Kidney epithelial cell (primary cell): ENCODE measurements at regions not wholly inside any gene's neighbourhood (a gene's known extent, or its start where the extent isn't known, plus 50 kb on each side); places are given as distances from the start of the nearest gene placed in this dataset.

Experiments
- DNase-seq: peaks from one replicate; pipeline ENCODE4 v3.0.0-alpha.2; 2010; ENCODE audit warnings: low read depth
- H3K27me3 ChIP-seq: 2 replicates; pipeline ENCODE4 v1.6.0; 2011; ENCODE audit warnings: low read length; ENCODE audit not compliant: control insufficient read depth, insufficient read depth
- H3K36me3 ChIP-seq: 2 replicates; pipeline ENCODE4 v1.5.1; 2011; ENCODE audit warnings: low read length; ENCODE audit not compliant: control insufficient read depth, insufficient read depth
- H3K4me3 ChIP-seq: 2 replicates; pipeline ENCODE4 v1.5.1; 2011; ENCODE audit warnings: low read depth, mild to moderate bottlenecking, control low read depth, low read length
- TF ChIP-seq, protein P1 (sequence below): IDR thresholded peaks from 2 replicates; pipeline ENCODE4 v1.5.1; 2011; ENCODE audit warnings: mild to moderate bottlenecking, moderate library complexity, low read length, control low read depth, inconsistent platforms; ENCODE audit not compliant: insufficient read depth, poor library complexity, severe bottlenecking

DNA sequence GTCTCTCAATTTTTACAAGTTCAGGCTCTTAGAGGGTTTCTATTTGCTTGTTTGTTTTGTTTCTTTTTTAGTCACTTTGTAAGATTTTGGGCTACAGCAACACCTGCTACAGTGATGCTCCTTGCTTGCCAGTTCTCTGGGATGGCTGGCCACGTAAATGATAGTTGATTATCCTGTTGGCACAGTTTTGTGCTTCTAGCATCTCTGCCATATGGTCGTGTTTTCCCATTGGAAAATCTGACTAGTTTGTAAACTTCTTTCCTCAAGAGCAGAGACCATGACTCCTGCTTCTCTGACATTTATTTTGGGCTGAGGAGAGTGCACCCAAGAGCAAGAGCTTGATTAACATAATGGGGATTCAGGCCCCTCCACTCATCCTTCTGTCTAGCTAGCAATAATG lies 1621.6 kb upstream of the RAG2 start:
- H3K4me3 ChIP-seq = no peak overlapping the region
- H3K36me3 ChIP-seq = no peaks in the 10 kb centered on the region
- no peak for DNase-seq
- no peaks in the 10 kb centered on the region for H3K27me3 ChIP-seq
- TF ChIP-seq, protein P1, sequence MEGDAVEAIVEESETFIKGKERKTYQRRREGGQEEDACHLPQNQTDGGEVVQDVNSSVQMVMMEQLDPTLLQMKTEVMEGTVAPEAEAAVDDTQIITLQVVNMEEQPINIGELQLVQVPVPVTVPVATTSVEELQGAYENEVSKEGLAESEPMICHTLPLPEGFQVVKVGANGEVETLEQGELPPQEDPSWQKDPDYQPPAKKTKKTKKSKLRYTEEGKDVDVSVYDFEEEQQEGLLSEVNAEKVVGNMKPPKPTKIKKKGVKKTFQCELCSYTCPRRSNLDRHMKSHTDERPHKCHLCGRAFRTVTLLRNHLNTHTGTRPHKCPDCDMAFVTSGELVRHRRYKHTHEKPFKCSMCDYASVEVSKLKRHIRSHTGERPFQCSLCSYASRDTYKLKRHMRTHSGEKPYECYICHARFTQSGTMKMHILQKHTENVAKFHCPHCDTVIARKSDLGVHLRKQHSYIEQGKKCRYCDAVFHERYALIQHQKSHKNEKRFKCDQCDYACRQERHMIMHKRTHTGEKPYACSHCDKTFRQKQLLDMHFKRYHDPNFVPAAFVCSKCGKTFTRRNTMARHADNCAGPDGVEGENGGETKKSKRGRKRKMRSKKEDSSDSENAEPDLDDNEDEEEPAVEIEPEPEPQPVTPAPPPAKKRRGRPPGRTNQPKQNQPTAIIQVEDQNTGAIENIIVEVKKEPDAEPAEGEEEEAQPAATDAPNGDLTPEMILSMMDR = no peak

DNA sequence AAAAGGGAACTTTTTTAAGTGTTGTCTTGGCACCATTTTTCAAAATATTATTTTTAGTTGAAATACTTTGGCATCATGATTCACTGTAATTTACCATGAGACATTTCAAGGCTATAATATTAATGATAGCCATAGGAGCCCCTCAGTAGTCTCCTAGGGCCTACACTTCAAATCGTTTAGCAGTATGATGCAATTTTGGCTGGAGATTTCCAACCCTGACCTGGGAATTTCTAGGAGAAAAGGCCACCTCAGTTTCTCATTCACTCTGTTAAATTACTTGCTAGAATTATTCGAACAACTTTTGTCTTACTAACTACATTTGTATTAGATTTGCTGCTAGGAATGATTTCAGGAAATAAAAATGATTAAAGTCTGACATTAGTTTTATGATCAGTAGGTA lies 1610.9 kb upstream of the RAG2 start:
- H3K36me3 ChIP-seq = no peaks in the 10 kb centered on the region
- no peak overlapping the region for H3K4me3 ChIP-seq
- TF ChIP-seq, protein P1 = no peak
- no peak for DNase-seq
- no peaks in the 10 kb centered on the region for H3K27me3 ChIP-seq

DNA sequence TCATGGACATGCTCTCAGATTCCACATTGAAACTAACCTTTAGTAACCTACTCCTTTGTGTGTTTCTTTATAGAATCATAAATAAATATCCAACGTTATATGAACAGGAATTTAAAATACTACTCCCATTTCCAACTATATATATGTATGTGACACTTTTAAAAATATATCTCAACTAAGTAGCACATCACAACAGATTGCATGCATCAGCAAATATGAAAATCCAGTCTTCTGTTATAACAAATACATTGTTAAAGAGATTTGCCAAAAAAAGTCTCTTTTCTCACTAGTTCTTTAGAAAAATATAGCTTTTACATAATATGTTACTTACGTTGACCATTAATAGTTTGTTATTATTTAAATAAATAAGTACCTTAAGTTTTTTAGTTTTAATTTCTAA lies 1608.6 kb upstream of the RAG2 start:
- no peak overlapping the region for H3K4me3 ChIP-seq
- DNase-seq = no peak
- TF ChIP-seq, protein P1 = no peak
- H3K36me3 ChIP-seq = no peaks in the 10 kb centered on the region
- no peaks in the 10 kb centered on the region for H3K27me3 ChIP-seq

DNA sequence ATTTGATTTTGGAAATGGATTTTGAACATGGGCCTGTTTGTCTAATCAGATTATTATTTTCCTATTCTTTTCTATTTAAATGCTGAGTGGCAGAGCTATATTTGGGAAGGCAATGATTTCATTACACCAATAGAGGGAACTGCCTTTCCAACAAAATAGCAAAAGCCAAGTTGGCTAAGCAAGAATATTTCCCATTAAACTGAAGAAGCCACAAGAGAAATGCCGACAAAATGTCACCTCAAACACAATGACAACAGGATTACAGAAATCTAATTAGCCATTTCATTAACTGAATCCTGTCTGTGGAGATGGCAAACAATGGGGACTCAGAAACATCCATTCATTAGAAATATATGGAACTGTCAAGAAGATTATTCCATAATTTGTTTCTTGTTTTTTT lies 1593.1 kb upstream of the RAG2 start:
- no peaks in the 10 kb centered on the region for H3K27me3 ChIP-seq
- H3K4me3 ChIP-seq = no peak overlapping the region
- TF ChIP-seq, protein P1 = no peak

DNA sequence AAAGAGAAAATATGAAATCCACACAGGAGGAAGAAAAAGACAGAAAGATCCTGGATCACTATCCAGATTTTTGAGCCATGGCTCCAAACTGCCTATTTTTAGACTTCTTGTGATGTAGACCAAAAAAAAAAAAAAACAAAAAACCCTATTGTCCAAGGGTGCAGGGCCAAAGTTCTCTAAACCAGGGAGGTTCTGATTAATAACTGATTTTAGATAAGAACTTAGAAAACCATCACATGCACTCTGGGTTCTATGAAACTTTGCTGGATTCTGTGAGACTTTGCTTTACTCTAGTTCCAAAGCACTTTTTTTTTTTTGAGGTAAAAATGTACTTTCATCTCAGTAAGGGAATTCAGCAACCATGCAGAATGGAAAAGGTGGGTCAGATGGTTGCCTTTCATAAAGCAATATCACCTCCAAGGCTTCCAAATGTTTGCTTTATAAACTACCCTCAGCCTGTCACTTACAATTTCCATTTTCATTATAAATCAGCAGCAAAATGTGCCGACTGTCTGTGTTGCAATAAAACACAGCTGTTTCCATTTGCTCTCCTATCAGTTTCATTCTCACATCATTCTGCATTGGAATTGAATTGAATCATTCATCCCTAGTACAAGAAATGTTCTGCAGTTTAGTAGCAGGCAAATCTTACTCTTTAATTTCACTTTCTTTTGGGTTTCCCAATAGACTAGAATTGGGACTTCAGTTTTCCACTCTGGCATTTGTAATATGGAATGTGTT lies 1584.3 kb upstream of the RAG2 start:
- H3K36me3 ChIP-seq = no peaks in the 10 kb centered on the region
- TF ChIP-seq, protein P1 = no peak
- H3K27me3 ChIP-seq = no peaks in the 10 kb centered on the region
- H3K4me3 ChIP-seq = no peak overlapping the region
- DNase-seq = no peak

More for the DNA sequence above, 1593.1 kb upstream of the RAG2 start:
- H3K36me3 ChIP-seq = no peaks in the 10 kb centered on the region
- no peak for DNase-seq

DNA sequence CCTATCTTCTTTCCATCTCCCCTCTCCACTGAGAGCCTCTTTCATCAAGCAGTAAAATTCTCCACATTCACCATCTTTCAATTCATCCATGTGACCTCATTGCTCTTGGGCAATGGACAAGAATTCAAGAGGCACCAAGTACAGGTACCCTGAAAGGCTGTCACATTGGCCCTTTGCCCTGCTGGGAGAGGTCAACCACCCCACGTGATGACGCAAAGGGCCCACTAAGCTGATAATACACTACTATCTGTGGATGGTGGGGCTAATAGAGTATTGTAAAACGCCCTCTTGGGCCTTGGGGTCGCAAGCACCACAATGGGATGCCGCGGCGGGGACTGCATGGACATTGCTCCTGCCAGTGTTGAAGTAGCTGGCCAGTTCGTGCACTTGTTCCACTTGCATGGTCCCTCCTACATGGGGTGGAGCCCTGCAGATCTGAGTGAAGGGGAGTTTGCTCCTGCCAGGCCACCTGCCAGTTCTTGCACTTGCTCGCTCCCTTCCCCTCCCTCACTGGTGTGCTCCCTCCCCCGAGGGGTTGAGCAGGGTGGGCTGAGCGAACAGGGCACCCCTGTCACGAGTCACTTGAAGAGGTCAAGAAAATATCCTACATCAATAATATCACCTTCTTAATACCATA lies 1578.8 kb upstream of the RAG2 start:
- H3K27me3 ChIP-seq = no peaks in the 10 kb centered on the region
- no peak overlapping the region for H3K4me3 ChIP-seq
- no peaks in the 10 kb centered on the region for H3K36me3 ChIP-seq
- no peak for DNase-seq
- TF ChIP-seq, protein P1 = no peak
